PFSK-1 (cell line): ENCODE measurements at regions not wholly inside any gene's neighbourhood (a gene's known extent, or its start where the extent isn't known, plus 50 kb on each side); places are given as distances from the start of the nearest gene placed in this dataset.

ENCODE experiments used
- FOXP2 ChIP-seq: optimal IDR thresholded peaks from 2 replicates; pipeline ENCODE3; 2011; ENCODE audit warnings: borderline replicate concordance, control low read depth, inconsistent platforms; ENCODE audit not compliant: insufficient read depth; ENCODE audit errors: extremely low read length, extremely low read depth
- POLR2AphosphoS5 ChIP-seq: IDR thresholded peaks from 2 replicates; pipeline ENCODE4 v1.6.1; 2012; ENCODE audit warnings: low read depth, mild to moderate bottlenecking, control low read depth, low read length, moderate library complexity
- SIN3A ChIP-seq: IDR thresholded peaks from 2 replicates; pipeline ENCODE4 v1.6.1; 2012; ENCODE audit warnings: mild to moderate bottlenecking, low read length, moderate library complexity, borderline replicate concordance; ENCODE audit not compliant: insufficient read depth
- TAF1 ChIP-seq: IDR thresholded peaks from 2 replicates; pipeline ENCODE4 v1.6.1; 2012; ENCODE audit warnings: low read length, control low read depth, borderline replicate concordance; ENCODE audit not compliant: insufficient read depth
- TF ChIP-seq, protein P1 (sequence below), 2 experiments: IDR thresholded peaks; 2 replicates each; pipeline versions ENCODE4 v1.6.1 to v1.8.0; 2011 to 2012; ENCODE audit warnings: low read depth in 2 of 2, low read length in 2 of 2, control low read depth in 1 of 2, inconsistent platforms in 1 of 2, mild to moderate bottlenecking in 1 of 2, moderate library complexity in 1 of 2; ENCODE audit not compliant: insufficient read depth in 1 of 2

DNA sequence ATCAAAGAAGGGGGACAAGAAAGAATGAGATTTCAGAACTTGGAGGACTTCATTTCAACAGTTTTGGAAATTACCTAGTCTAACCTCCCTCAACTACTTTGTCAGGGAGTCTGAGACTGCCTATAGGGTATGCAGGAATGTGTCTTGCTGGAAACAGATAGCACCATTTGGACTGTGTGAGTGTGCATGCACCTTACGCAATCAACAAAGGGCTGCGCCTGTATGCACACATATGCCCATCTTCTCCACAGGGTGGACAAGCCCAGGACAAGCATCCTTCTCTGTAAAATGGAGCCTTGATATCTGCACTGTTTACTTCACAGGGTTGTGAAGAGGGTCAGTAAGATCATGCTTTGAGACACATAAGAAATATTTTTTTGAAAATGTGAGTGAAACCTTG, 305.7 kb upstream of the ASIC2 start:
- TF ChIP-seq SIN3A (no peak), FOXP2 (no peak), TAF1 (no peak)
- TF ChIP-seq, protein P1, sequence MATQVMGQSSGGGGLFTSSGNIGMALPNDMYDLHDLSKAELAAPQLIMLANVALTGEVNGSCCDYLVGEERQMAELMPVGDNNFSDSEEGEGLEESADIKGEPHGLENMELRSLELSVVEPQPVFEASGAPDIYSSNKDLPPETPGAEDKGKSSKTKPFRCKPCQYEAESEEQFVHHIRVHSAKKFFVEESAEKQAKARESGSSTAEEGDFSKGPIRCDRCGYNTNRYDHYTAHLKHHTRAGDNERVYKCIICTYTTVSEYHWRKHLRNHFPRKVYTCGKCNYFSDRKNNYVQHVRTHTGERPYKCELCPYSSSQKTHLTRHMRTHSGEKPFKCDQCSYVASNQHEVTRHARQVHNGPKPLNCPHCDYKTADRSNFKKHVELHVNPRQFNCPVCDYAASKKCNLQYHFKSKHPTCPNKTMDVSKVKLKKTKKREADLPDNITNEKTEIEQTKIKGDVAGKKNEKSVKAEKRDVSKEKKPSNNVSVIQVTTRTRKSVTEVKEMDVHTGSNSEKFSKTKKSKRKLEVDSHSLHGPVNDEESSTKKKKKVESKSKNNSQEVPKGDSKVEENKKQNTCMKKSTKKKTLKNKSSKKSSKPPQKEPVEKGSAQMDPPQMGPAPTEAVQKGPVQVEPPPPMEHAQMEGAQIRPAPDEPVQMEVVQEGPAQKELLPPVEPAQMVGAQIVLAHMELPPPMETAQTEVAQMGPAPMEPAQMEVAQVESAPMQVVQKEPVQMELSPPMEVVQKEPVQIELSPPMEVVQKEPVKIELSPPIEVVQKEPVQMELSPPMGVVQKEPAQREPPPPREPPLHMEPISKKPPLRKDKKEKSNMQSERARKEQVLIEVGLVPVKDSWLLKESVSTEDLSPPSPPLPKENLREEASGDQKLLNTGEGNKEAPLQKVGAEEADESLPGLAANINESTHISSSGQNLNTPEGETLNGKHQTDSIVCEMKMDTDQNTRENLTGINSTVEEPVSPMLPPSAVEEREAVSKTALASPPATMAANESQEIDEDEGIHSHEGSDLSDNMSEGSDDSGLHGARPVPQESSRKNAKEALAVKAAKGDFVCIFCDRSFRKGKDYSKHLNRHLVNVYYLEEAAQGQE (IDR thresholded peaks at IDR 0.05; ENCODE audit: insufficient read depth in 1 of 2, low read depth in 2 of 2, low read length in 2 of 2): no peak

DNA sequence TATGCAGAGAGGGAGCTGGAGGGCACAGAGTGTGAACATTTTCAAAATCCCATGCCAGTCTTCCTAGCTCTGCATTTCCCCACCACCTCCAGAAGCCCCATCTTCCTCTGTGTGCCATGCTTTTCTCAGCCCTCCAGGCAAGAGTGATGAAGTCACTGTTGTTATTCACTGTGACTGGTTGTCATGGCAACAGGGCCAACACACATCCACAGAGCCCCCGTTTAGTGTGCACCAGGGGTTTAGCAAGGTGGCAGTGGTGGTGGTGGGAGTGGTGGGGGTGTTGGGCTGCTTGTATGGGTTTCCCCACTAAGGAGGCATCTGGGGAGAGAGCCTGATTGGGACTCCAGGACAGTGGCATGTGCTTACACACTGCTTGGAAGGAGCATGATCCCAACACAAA, 309.9 kb upstream of the ASIC2 start:
- no peak for TF ChIP-seq POLR2AphosphoS5
- no peak for TF ChIP-seq SIN3A
- TF ChIP-seq, protein P1 (IDR thresholded peaks at IDR 0.05; ENCODE audit: insufficient read depth in 1 of 2, low read depth in 2 of 2, low read length in 2 of 2): no peak
- TF ChIP-seq TAF1: no peak
- no peak for TF ChIP-seq FOXP2

DNA sequence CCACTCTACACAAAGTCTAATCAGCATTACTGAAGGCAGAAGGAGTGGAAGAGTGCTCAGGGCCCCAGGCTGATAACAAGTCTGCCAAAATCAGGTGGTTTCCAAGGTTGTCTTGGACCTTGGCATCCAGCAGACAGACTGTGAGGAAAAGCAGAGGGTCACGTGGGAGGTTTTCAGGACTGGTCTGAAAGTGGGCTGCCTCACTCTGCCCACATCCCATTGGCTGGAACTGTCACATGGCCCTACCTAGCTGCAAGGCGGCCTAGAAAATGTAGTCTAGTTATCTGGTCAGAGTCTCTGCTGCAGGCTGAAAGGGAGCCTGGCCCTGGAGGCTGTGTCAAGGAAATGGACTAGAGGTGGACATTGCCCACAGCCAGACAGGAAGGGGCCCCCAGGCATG, 310.7 kb upstream of the ASIC2 start:
- TF ChIP-seq FOXP2 (no peak), SIN3A (no peak), TAF1 (no peak), POLR2AphosphoS5 (no peak)
- TF ChIP-seq, protein P1 (IDR thresholded peaks at IDR 0.05; ENCODE audit: insufficient read depth in 1 of 2, low read depth in 2 of 2, low read length in 2 of 2): no peak

DNA sequence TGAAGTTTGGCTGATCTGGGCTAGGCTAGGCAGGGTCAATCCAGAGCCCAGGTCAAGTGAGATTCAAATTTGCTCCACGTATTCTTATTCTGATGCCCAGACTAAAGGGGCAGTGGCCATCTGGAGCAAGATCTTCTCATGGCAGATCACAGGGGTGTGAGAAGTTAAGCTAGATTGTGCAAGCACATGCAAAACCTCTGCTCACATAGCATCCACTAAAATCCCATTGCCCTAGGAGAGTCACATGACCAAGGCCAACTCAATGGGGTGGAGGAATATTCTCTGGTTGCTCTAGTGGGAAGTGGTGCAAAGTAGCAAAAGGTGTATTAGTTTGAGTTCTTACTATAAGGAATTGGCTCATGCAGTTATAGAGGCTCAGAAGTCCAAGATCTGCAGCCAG, 318.4 kb upstream of the ASIC2 start:
- no peak for TF ChIP-seq SIN3A
- no peak for TF ChIP-seq FOXP2
- TF ChIP-seq, protein P1 (IDR thresholded peaks at IDR 0.05; ENCODE audit: insufficient read depth in 1 of 2, low read depth in 2 of 2, low read length in 2 of 2): no peak
- no peak for TF ChIP-seq POLR2AphosphoS5
- TF ChIP-seq TAF1: no peak

DNA sequence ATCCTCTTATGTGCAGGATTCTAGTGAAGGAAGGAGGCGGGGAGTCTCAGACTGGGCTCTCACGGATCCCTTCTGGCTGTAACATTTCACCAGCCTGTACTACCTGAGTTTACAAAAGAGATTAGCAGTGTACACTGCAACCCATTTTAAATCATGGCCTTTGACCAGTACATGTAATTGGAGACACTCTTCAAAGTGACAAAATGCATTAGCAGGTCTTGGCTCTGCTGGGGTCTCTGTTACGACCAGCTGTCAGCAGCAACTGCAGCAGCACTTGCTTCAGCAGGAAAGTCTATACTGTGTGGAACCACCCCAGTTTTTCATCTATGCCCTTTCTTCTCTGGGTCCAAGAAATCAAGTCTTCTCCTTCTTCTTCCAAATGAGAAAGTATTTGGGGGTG, 322.8 kb upstream of the ASIC2 start:
- TF ChIP-seq FOXP2: no peak
- no peak for TF ChIP-seq TAF1
- TF ChIP-seq POLR2AphosphoS5: no peak
- no peak for TF ChIP-seq SIN3A
- TF ChIP-seq, protein P1 (IDR thresholded peaks at IDR 0.05; ENCODE audit: insufficient read depth in 1 of 2, low read depth in 2 of 2, low read length in 2 of 2): no peak
